Gastrocnemius medialis (tissue), 4 donors: ENCODE measurements at regions not wholly inside any gene's neighbourhood (a gene's known extent, or its start where the extent isn't known, plus 50 kb on each side); places are given as distances from the start of the nearest gene placed in this dataset.

Experiments
- ATAC-seq, 2 donors: fragments of 150-250 bp; one replicate each; pipeline ENCODE4 v1.9.1; 2016
- DNase-seq, 2 donors: peaks; one replicate each; pipeline ENCODE4 v3.0.0-alpha.2; 2019
- H3K27ac ChIP-seq, 4 donors: fragments of 200-600 bp; sonication (generic); 1 replicate in 1 of 4; 2 replicates in 3 of 4; pipeline ENCODE4 v1.5.1; 2016 to 2018; ENCODE audit warnings: mild to moderate bottlenecking in 2 of 4, moderate library complexity in 1 of 4
- H3K27me3 ChIP-seq, 3 donors: fragments of 200-600 bp; sonication (generic) in 2 of 3; 1 replicate in 1 of 3; 2 replicates in 2 of 3; pipeline versions ENCODE4 v1.5.1 to v1.6.0; 2016 to 2019; ENCODE audit warnings: mild to moderate bottlenecking in 1 of 3, moderate library complexity in 1 of 3
- H3K36me3 ChIP-seq, 2 donors: fragments of 200-600 bp; sonication (generic) in 1 of 2; one replicate each; pipeline ENCODE4 v1.5.1; 2017 to 2018
- H3K4me1 ChIP-seq, 2 donors: fragments of 200-600 bp; sonication (generic) in 1 of 2; one replicate each; pipeline ENCODE4 v1.5.1; 2016 to 2017; ENCODE audit warnings: mild to moderate bottlenecking in 2 of 2
- H3K4me3 ChIP-seq, 4 donors: fragments of 200-600 bp; sonication (generic) in 3 of 4; 1 replicate in 1 of 4; 2 replicates in 3 of 4; pipeline ENCODE4 v1.5.1; 2016 to 2019; ENCODE audit warnings: mild to moderate bottlenecking in 2 of 4
- H3K9me3 ChIP-seq, 3 donors: fragments of 200-600 bp; sonication (generic) in 2 of 3; 1 replicate in 1 of 3; 2 replicates in 2 of 3; pipeline ENCODE4 v1.5.1; 2016 to 2019
- CTCF ChIP-seq, 5 experiments: fragments of 450-650 bp in 3 of 5; fragments of 200-600 bp in 2 of 5; sonication (generic) in 2 of 5; IDR thresholded peaks in 4 of 5; conservative IDR thresholded peaks in 1 of 5; 1 replicate in 4 of 5; 2 replicates in 1 of 5; pipeline ENCODE4 v1.5.1; 2016 to 2019; ENCODE audit warnings: antibody characterized with exemption in 5 of 5, mild to moderate bottlenecking in 3 of 5, moderate library complexity in 3 of 5
- POLR2A ChIP-seq, 2 donors: fragments of 450-650 bp; IDR thresholded peaks; one replicate each; pipeline ENCODE4 v1.6.1; 2017; ENCODE audit warnings: antibody characterized with exemption in 2 of 2, mild to moderate bottlenecking in 2 of 2, moderate library complexity in 2 of 2
- in situ Hi-C, 4 donors: fragments of 200-750 bp; cut with MboI; loops; one replicate each; pipeline versions ENCODE4 v1.15.0 to v1.8.0; 2017; ENCODE audit warnings: low sequenced_read_pairs in 4 of 4
- intact Hi-C: fragments of 100-400 bp; cut with DNase I; formaldehyde crosslinking; loops from one replicate; pipeline ENCODE4 v1.15.1; 2023; ENCODE audit warnings: low total_unique reads

GRCh38 chr1:98164509-98164908, 243.7 kb upstream of the DPYD start:
- DNase-seq (no peak), ATAC-seq (no peak)
- Histone ChIP-seq H3K4me3 (no peak overlapping the region), H3K9me3 (no peaks in the 10 kb centered on the region), H3K36me3 (no peaks in the 10 kb centered on the region), H3K4me1 (no peaks in the 10 kb centered on the region), H3K27ac (no peak overlapping the region), H3K27me3 (no peaks in the 10 kb centered on the region)
- intact Hi-C loops: no loop called here
- TF ChIP-seq POLR2A (IDR thresholded peaks at IDR 0.05): no peak
- TF ChIP-seq CTCF (IDR thresholded peaks at IDR 0.05 in 4 of 5, conservative IDR thresholded peaks at IDR 0.05 in 1 of 5): no peak
- in situ Hi-C loops: no loop called here

DNA sequence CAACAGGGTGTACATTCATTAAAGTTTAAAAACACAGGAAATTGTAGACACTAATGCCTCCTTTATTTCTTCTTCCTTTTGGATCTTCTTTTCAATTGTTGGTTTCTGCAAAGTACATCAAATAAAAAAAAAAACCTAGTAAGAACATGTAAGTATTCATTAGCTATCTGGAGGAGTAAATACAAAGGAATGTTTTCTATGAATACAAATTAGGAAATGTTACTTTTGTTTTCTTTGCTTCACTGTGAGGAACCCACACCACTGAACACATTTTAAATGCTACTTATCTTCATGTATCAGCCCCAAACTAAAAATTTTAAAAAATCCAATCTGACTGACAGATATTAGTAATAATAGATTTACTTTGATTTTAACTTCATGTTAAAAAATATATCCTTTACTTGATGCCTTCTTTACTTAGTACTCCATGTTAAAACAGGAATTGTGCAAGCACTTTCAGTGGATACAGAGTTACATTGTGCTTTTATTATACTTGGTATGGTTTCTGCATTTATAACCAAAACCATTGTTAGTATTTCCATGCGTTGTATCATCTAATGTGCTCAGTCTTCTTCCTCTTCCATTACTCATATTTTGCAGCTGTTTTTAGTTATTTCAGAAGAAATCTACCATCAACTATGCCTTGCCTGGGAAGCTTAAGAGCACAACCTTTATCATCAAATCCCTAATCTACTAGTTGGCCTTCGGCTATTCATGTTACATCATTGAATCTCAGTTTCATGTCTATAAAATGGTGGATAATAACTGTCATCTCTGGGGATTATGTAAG, 236.9 kb upstream of the DPYD start:
- intact Hi-C loops (no loop called here), in situ Hi-C loops (no loop called here)
- Histone ChIP-seq H3K4me1 (no peaks in the 10 kb centered on the region), H3K27me3 (no peaks in the 10 kb centered on the region), H3K36me3 (no peaks in the 10 kb centered on the region), H3K4me3 (no peak overlapping the region), H3K27ac (no peak overlapping the region), H3K9me3 (no peaks in the 10 kb centered on the region)
- no peak for DNase-seq
- no peak for TF ChIP-seq CTCF (IDR thresholded peaks at IDR 0.05 in 4 of 5, conservative IDR thresholded peaks at IDR 0.05 in 1 of 5)
- TF ChIP-seq POLR2A (IDR thresholded peaks at IDR 0.05): no peak
- no peak for ATAC-seq

DNA sequence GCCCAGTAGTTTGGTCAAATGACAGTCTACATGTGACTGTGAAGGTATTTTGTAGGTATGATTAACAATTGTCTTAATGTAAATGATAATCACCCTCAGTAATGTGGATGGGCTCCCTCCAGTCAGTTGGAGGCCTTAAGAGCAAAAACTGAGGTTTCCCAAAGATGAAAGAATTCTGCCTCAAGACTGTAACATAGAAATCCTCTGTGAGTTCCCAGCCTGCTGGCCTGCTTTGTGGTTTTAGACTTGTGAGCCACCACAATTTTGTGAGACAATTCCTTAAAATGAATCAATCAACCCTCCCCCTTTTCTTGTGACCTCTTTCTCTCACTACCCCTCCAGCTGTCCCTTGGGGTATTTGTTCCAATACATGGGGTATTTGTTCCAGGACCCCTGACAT, 226.4 kb upstream of the DPYD start:
- Histone ChIP-seq H3K4me3 (no peak overlapping the region), H3K27ac (no peak overlapping the region), H3K36me3 (no peaks in the 10 kb centered on the region), H3K27me3 (no peaks in the 10 kb centered on the region), H3K9me3 (no peaks in the 10 kb centered on the region), H3K4me1 (no peaks in the 10 kb centered on the region)
- no peak for TF ChIP-seq CTCF (IDR thresholded peaks at IDR 0.05 in 4 of 5, conservative IDR thresholded peaks at IDR 0.05 in 1 of 5)
- TF ChIP-seq POLR2A (IDR thresholded peaks at IDR 0.05): no peak
- in situ Hi-C loops: no loop called here
- no peak for ATAC-seq
- DNase-seq: no peak
- intact Hi-C loops: no loop called here

- intact Hi-C loops: no loop called here
- no peak for ATAC-seq
Measured at GRCh38 chr1:98145655-98146054, 224.8 kb upstream of the DPYD start.

More at GRCh38 chr1:98145655-98146054, 224.8 kb upstream of the DPYD start:
- no peak overlapping the region for H3K27ac ChIP-seq
- no peaks in the 10 kb centered on the region for H3K9me3 ChIP-seq
- no peak overlapping the region for H3K4me3 ChIP-seq
- no peak for DNase-seq
- TF ChIP-seq POLR2A (IDR thresholded peaks at IDR 0.05) (no peak), CTCF (IDR thresholded peaks at IDR 0.05 in 4 of 5, conservative IDR thresholded peaks at IDR 0.05 in 1 of 5) (no peak)
- H3K36me3 ChIP-seq: no peaks in the 10 kb centered on the region
- no peaks in the 10 kb centered on the region for H3K4me1 ChIP-seq
- in situ Hi-C loops: no loop called here
- H3K27me3 ChIP-seq: no peaks in the 10 kb centered on the region
